Prostate gland (tissue), 2 donors: ENCODE measurements at regions not wholly inside any gene's neighbourhood (a gene's known extent, or its start where the extent isn't known, plus 50 kb on each side); places are given as distances from the start of the nearest gene placed in this dataset.
"Not testable (repeated sequence)": the region's sequence is repeated elsewhere in the genome, so short reads cannot be mapped to it uniquely, and the experiment has no call there.

Source experiments
- DNase-seq: peaks from one replicate; pipeline ENCODE4 v3.0.0-alpha.2; 2019; ENCODE audit warnings: low spot score
- H3K27ac ChIP-seq, 2 donors: fragments of 200-600 bp; sonication (generic); 2 replicates each; pipeline ENCODE4 v1.5.1; 2017 to 2019
- H3K27me3 ChIP-seq: fragments of 200-600 bp; sonication (generic); replicated peaks from 2 replicates; pipeline ENCODE4 v1.5.1; 2019; ENCODE audit not compliant: insufficient read depth
- H3K36me3 ChIP-seq, 2 donors: fragments of 200-600 bp; sonication (generic); 1 replicate in 1 of 2; 2 replicates in 1 of 2; pipeline versions ENCODE4 v1.5.1 to v1.8.1; 2017 to 2019
- H3K4me1 ChIP-seq: fragments of 200-600 bp; sonication (generic); replicated peaks from 2 replicates; pipeline ENCODE4 v1.5.1; 2019
- H3K4me3 ChIP-seq, 2 donors: fragments of 200-600 bp; sonication (generic); 2 replicates each; pipeline ENCODE4 v1.5.1; 2017 to 2019
- H3K9me3 ChIP-seq: fragments of 200-600 bp; sonication (generic); 2 replicates; pipeline ENCODE4 v1.5.1; 2017
- CTCF ChIP-seq, 4 experiments: fragments of 200-600 bp in 2 of 4; fragments of 450-650 bp in 2 of 4; sonication (generic) in 2 of 4; IDR thresholded peaks; 1 replicate in 3 of 4; 2 replicates in 1 of 4; pipeline ENCODE4 v1.5.1; 2016 to 2019; ENCODE audit warnings: antibody characterized with exemption in 4 of 4, mild to moderate bottlenecking in 2 of 4, moderate library complexity in 2 of 4
- POLR2A ChIP-seq: fragments of 450-650 bp; IDR thresholded peaks from one replicate; pipeline ENCODE4 v1.6.1; 2016; ENCODE audit warnings: antibody characterized with exemption, mild to moderate bottlenecking
- POLR2AphosphoS5 ChIP-seq: sonication (generic); formaldehyde crosslinking; IDR thresholded peaks from one replicate; pipeline ENCODE4 v1.6.1; 2017; ENCODE audit warnings: antibody characterized with exemption
- WGBS: methylation state at CpG from one replicate; pipeline ENCODE4 v1.1.5; 2018; 5-methylcytosine and 5-hydroxymethylcytosine counted together
- intact Hi-C: fragments of 100-400 bp; cut with DNase I; formaldehyde crosslinking; loops from one replicate; pipeline ENCODE4 v1.14.2; 2022

GRCh38 chr13:21911646-21912298, 240.9 kb downstream of the FGF9 start:
- H3K27ac ChIP-seq = no peak overlapping the region
- no peak for DNase-seq
- TF ChIP-seq POLR2AphosphoS5 (no peak), CTCF (IDR thresholded peaks at IDR 0.05) (no peak), POLR2A (no peak)
- intact Hi-C loops = no loop called here
- 82% methylated on average over 6 of the region's 6 CpGs for WGBS
- no peaks in the 10 kb centered on the region for H3K27me3 ChIP-seq
- H3K36me3 ChIP-seq = no peaks in the 10 kb centered on the region
- H3K4me1 ChIP-seq = no peaks in the 10 kb centered on the region
- no peak overlapping the region for H3K4me3 ChIP-seq
- H3K9me3 ChIP-seq = no peaks in the 10 kb centered on the region

- Histone ChIP-seq H3K4me1 (no peaks in the 10 kb centered on the region), H3K27me3 (no peaks in the 10 kb centered on the region), H3K36me3 (no peaks in the 10 kb centered on the region), H3K4me3 (no peak overlapping the region), H3K27ac (no peak overlapping the region), H3K9me3 (no peaks in the 10 kb centered on the region)
- intact Hi-C loops = no loop called here
- WGBS = 76% methylated on average over 8 of the region's 8 CpGs
- no peak for TF ChIP-seq CTCF (IDR thresholded peaks at IDR 0.05)
- no peak for TF ChIP-seq POLR2A
- no peak for TF ChIP-seq POLR2AphosphoS5
- no peak for DNase-seq
Observed at GRCh38 chr13:21913010-21913409, 242.1 kb downstream of the FGF9 start.

- intact Hi-C loops = no loop called here
- 90% methylated on average over 10 of the region's 10 CpGs for WGBS
- Histone ChIP-seq H3K27me3 (no peaks in the 10 kb centered on the region), H3K4me1 (no peaks in the 10 kb centered on the region), H3K9me3 (no peaks in the 10 kb centered on the region), H3K36me3 (no peaks in the 10 kb centered on the region), H3K27ac (no peak overlapping the region), H3K4me3 (no peak overlapping the region)
- TF ChIP-seq POLR2AphosphoS5 (no peak), CTCF (IDR thresholded peaks at IDR 0.05) (no peak), POLR2A (no peak)
- no peak for DNase-seq
Observed at GRCh38 chr13:21917086-21918015, 246.5 kb downstream of the FGF9 start.

GRCh38 chr13:21920802-21921201, 249.9 kb downstream of the FGF9 start:
- H3K4me1 ChIP-seq, H3K27ac ChIP-seq, H3K36me3 ChIP-seq, H3K9me3 ChIP-seq, H3K4me3 ChIP-seq, intact Hi-C loops, DNase-seq, H3K27me3 ChIP-seq: not testable (repeated sequence)
- WGBS = 95% methylated on average over 21 of the region's 31 CpGs

- TF ChIP-seq CTCF (IDR thresholded peaks at IDR 0.05) (no peak), POLR2A (no peak), POLR2AphosphoS5 (no peak)
- H3K27ac ChIP-seq = no peak overlapping the region
- H3K4me1 ChIP-seq = no peaks in the 10 kb centered on the region
- H3K36me3 ChIP-seq = no peaks in the 10 kb centered on the region
- no peaks in the 10 kb centered on the region for H3K27me3 ChIP-seq
- WGBS = 93% methylated on average over 6 of the region's 6 CpGs
- no peak for DNase-seq
- no peak overlapping the region for H3K4me3 ChIP-seq
- intact Hi-C loops = no loop called here
- no peaks in the 10 kb centered on the region for H3K9me3 ChIP-seq
Observed at GRCh38 chr13:21924958-21925357, 254.1 kb downstream of the FGF9 start.
